Caco-2 (cell line): ENCODE measurements at regions not wholly inside any gene's neighbourhood (a gene's known extent, or its start where the extent isn't known, plus 50 kb on each side); places are given as distances from the start of the nearest gene placed in this dataset.
"Not testable (repeated sequence)": the region's sequence is repeated elsewhere in the genome, so short reads cannot be mapped to it uniquely, and the experiment has no call there.

Source experiments
- BruUV-seq: library from RNA; stranded (reverse); fragments of 400-500 nt; replicated peaks from 2 replicates; lab custom pipeline; 2021; lab: Mats Ljungman, UMichigan
- CTCF ChIA-PET: fragments of 300-600 bp; sonication (Branson Sonifier 250); formaldehyde crosslinking; loops from one replicate; lab custom pipeline; 2022; ENCODE audit warnings: antibody characterized with exemption; lab: Charles Lee
- POLR2A ChIA-PET: fragments of 300-600 bp; sonication (Branson Sonifier 250); formaldehyde crosslinking; loops from one replicate; lab custom pipeline; 2022; ENCODE audit warnings: antibody characterized with exemption; lab: Charles Lee
- DNase-seq, 2 experiments: peaks; one replicate each; pipeline versions ENCODE4 v3.0.0 to v3.0.0-alpha.2; 2020 to 2022
- H3K27me3 ChIP-seq: replicated peaks from 2 replicates; pipeline ENCODE4 v1.6.0; 2011; ENCODE audit warnings: low read length; ENCODE audit not compliant: control insufficient read depth, insufficient read depth
- H3K36me3 ChIP-seq: 2 replicates; pipeline ENCODE4 v1.5.1; 2011; ENCODE audit warnings: low read length; ENCODE audit not compliant: control insufficient read depth, insufficient read depth
- H3K4me1 ChIP-seq: fragments of 250-450 bp; sonication (Bioruptor Pico); 2 replicates; pipeline ENCODE4 v1.5.1; 2020; ENCODE audit warnings: mild to moderate bottlenecking
- H3K4me3 ChIP-seq: 2 replicates; pipeline ENCODE4 v1.5.1; 2011; ENCODE audit warnings: low read depth, mild to moderate bottlenecking, control low read depth, low read length
- H3K9me3 ChIP-seq: fragments of 250-450 bp; sonication (Bioruptor Pico); 2 replicates; pipeline ENCODE4 v1.5.1; 2020; ENCODE audit warnings: mild to moderate bottlenecking, moderate library complexity
- H3K27ac Mint-ChIP-seq: one replicate; pipeline ENCODE4 v1.8.0; 2022; ENCODE audit warnings: mixed read lengths; ENCODE audit not compliant: unreplicated experiment
- H3K27me3 Mint-ChIP-seq: one replicate; pipeline ENCODE4 v1.8.0; 2022; ENCODE audit warnings: mixed read lengths; ENCODE audit not compliant: insufficient read depth, unreplicated experiment
- H3K36me3 Mint-ChIP-seq: one replicate; pipeline ENCODE4 v1.8.0; 2022; ENCODE audit warnings: mild to moderate bottlenecking, mixed read lengths; ENCODE audit not compliant: insufficient read depth, unreplicated experiment
- H3K4me1 Mint-ChIP-seq: one replicate; pipeline ENCODE4 v1.8.0; 2022; ENCODE audit warnings: low read depth, mixed read lengths; ENCODE audit not compliant: unreplicated experiment
- H3K4me3 Mint-ChIP-seq: one replicate; pipeline ENCODE4 v1.8.0; 2022; ENCODE audit warnings: mild to moderate bottlenecking, moderate library complexity, mixed read lengths; ENCODE audit not compliant: unreplicated experiment
- H3K9me3 Mint-ChIP-seq: one replicate; pipeline ENCODE4 v1.8.0; 2022; ENCODE audit warnings: mixed read lengths; ENCODE audit not compliant: unreplicated experiment
- intact Hi-C: fragments of 100-400 bp; cut with micrococcal nuclease; formaldehyde crosslinking; loops from one replicate; pipeline ENCODE4 v1.10.0; 2022; ENCODE audit not compliant: unreplicated experiment

GRCh38 chr4:189703000-189703399 is 237.7 kb upstream of the FRG1 start:
- intact Hi-C loops, H3K4me1 Mint-ChIP-seq, H3K36me3 ChIP-seq, H3K36me3 Mint-ChIP-seq, H3K27me3 Mint-ChIP-seq, H3K27me3 ChIP-seq, H3K9me3 ChIP-seq, BruUV-seq, H3K4me1 ChIP-seq, H3K4me3 ChIP-seq, POLR2A ChIA-PET, H3K4me3 Mint-ChIP-seq, H3K27ac Mint-ChIP-seq, CTCF ChIA-PET, H3K9me3 Mint-ChIP-seq, DNase-seq: not testable (repeated sequence)

DNA sequence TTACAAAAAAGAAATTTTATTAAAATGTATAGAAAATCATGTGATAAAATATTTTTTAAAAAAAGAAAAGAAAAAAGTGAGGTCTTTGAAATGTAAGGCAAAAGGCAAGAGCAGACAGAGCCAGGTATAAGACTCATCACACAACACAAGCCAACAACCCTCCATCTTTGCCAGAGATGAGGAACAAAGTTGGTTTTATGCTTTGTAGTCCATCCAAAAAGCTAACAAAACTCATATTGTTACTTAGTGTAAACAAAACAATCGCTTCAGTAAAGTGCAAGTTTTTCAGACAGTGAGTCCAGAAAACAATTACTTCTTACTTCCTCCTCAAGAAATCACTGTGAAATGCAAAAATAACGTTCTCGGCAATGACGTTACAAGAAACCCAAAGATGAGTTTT is 233.9 kb upstream of the FRG1 start:
- H3K36me3 ChIP-seq = not testable (repeated sequence)

DNA sequence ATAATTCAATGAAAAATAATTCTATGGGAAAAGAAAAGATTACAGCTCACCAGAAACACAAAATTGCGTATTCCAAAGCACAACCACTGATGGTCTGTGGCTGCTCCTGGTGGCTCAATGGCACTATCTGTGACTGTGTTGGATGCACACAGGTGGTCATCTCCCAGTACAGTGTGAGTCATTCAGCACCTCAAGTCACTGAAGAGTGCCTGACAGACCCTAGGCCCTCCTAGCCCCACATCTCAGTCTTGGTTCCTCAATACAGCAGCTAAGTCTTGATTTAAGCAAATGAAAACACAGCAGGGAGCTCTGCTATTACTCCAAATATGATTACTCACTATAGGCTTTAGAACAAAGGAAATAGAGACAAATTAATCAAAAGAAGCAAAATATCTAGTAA is 233.4 kb upstream of the FRG1 start:
- BruUV-seq, H3K4me1 Mint-ChIP-seq, CTCF ChIA-PET: not testable (repeated sequence)

More for the DNA sequence above, 233.9 kb upstream of the FRG1 start:
- H3K9me3 ChIP-seq, H3K27me3 ChIP-seq, H3K27ac Mint-ChIP-seq, H3K27me3 Mint-ChIP-seq, BruUV-seq, H3K4me3 ChIP-seq, H3K4me1 ChIP-seq, DNase-seq, POLR2A ChIA-PET, H3K9me3 Mint-ChIP-seq, H3K4me3 Mint-ChIP-seq, H3K4me1 Mint-ChIP-seq, CTCF ChIA-PET, intact Hi-C loops, H3K36me3 Mint-ChIP-seq: not testable (repeated sequence)

DNA sequence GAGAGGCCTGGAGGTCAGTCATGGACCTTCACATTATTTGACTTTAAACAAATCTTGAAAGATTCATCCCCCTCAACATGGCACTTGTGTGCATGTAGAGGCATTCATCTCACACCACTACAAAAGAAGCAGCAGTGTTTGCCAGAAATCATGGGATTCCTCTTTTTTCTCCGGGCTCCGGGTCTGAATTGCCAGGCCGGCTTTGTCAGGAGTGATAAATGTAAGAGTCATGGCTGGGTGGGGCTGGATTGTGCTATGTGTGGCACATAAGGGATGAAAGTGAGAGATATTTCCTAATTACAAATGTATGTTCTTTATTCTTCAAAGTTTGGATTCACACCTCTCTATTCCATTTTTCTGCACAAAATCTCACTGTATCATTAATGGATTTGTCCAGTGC is 228.7 kb upstream of the FRG1 start:
- H3K27ac Mint-ChIP-seq, H3K27me3 ChIP-seq, H3K27me3 Mint-ChIP-seq, H3K4me1 Mint-ChIP-seq, DNase-seq, BruUV-seq, H3K36me3 Mint-ChIP-seq, CTCF ChIA-PET, H3K4me3 Mint-ChIP-seq, H3K36me3 ChIP-seq, H3K4me3 ChIP-seq, H3K9me3 Mint-ChIP-seq, POLR2A ChIA-PET, H3K9me3 ChIP-seq, intact Hi-C loops, H3K4me1 ChIP-seq: not testable (repeated sequence)

More for the DNA sequence above, 233.4 kb upstream of the FRG1 start:
- H3K27me3 Mint-ChIP-seq, intact Hi-C loops, POLR2A ChIA-PET, DNase-seq, H3K36me3 Mint-ChIP-seq, H3K9me3 Mint-ChIP-seq, H3K27me3 ChIP-seq, H3K27ac Mint-ChIP-seq, H3K4me3 Mint-ChIP-seq, H3K9me3 ChIP-seq, H3K4me3 ChIP-seq, H3K36me3 ChIP-seq, H3K4me1 ChIP-seq: not testable (repeated sequence)

GRCh38 chr4:189721016-189721993 is 219.4 kb upstream of the FRG1 start:
- H3K36me3 Mint-ChIP-seq, DNase-seq, intact Hi-C loops, H3K27ac Mint-ChIP-seq, H3K9me3 ChIP-seq, H3K27me3 Mint-ChIP-seq, H3K4me3 ChIP-seq, H3K4me3 Mint-ChIP-seq, H3K27me3 ChIP-seq, BruUV-seq, H3K4me1 ChIP-seq, H3K36me3 ChIP-seq, CTCF ChIA-PET, H3K4me1 Mint-ChIP-seq, POLR2A ChIA-PET: not testable (repeated sequence)
- peaks cover 10% of the 10 kb centered on the region for H3K9me3 Mint-ChIP-seq

GRCh38 chr4:189722324-189723003 is 218.2 kb upstream of the FRG1 start:
- H3K9me3 Mint-ChIP-seq = peaks cover 10% of the 10 kb centered on the region
- H3K27me3 Mint-ChIP-seq, BruUV-seq, H3K4me3 Mint-ChIP-seq, H3K36me3 Mint-ChIP-seq, H3K9me3 ChIP-seq, H3K4me1 Mint-ChIP-seq, POLR2A ChIA-PET, DNase-seq, intact Hi-C loops, H3K36me3 ChIP-seq, CTCF ChIA-PET, H3K27me3 ChIP-seq, H3K27ac Mint-ChIP-seq, H3K4me1 ChIP-seq, H3K4me3 ChIP-seq: not testable (repeated sequence)
